ENCODE measurements at regions not wholly inside any gene's neighbourhood (a gene's known extent, or its start where the extent isn't known, plus 50 kb on each side); places are given as distances from the start of the nearest gene placed in this dataset.
"Not testable (repeated sequence)": the region's sequence is repeated elsewhere in the genome, so short reads cannot be mapped to it uniquely, and the experiment has no call there.

DNA sequence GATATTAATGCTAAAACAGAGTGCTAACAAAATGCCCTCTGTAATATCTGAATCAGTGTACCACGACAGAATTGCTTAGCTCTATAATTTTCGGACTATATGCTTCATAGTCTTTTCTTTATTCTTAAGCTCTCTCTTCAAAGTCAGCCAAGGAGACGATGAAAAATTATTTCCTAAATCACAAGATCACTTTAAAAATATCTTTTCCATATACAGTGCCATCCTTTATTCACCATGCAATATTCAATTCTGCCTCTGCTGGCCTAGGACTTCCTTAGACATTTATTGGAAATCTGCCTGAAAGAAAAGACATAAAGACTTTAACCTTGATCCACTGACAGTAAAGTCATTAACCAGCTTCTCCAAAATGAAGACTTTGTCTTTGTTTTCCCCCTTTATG lies 238.9 kb upstream of the BTG1 start:
- DNase-seq: no peak

DNA sequence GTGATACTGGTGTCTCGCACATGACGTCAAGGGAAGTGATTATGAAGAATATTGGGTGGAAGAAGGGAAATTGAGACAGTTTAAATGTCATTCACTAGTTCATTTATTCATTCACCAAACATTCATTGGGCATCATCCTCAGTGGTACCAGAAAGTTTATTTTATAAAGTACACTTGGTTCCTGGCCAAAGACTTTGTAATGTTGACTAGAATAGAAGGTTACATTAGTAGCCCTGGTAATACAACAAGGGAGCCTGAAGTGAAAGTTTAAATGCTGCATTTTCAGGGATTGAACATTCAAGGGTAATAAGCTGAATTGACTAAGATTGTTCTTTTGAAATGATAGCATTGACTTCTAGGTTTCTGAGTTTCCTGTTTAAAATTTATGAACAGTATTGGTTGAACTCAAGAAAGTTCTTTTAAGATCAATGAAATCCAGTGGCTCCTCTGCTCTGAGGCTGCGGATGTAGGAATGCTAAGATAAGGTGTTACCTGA lies 236.8 kb upstream of the BTG1 start:
- no peak for DNase-seq

DNA sequence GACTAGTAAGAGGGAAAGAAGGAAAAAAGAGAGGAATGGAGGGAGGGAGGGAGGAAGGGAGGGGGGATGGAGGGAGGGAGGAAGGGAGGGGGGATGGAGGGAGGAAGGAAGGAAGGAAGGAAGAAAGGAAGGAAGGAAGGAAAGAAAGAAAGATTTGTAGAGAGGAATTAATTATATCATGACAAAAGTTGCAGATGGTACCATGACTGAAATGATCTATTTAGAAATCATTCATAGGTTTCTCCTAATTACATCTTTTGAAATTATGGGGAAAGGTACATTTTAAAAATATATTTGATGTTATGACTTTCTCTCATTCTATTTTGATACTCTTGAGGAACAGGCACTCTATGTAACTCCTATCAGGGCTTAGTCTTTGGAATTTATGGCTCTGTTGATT lies 236.2 kb upstream of the BTG1 start:
- no peak for DNase-seq

DNA sequence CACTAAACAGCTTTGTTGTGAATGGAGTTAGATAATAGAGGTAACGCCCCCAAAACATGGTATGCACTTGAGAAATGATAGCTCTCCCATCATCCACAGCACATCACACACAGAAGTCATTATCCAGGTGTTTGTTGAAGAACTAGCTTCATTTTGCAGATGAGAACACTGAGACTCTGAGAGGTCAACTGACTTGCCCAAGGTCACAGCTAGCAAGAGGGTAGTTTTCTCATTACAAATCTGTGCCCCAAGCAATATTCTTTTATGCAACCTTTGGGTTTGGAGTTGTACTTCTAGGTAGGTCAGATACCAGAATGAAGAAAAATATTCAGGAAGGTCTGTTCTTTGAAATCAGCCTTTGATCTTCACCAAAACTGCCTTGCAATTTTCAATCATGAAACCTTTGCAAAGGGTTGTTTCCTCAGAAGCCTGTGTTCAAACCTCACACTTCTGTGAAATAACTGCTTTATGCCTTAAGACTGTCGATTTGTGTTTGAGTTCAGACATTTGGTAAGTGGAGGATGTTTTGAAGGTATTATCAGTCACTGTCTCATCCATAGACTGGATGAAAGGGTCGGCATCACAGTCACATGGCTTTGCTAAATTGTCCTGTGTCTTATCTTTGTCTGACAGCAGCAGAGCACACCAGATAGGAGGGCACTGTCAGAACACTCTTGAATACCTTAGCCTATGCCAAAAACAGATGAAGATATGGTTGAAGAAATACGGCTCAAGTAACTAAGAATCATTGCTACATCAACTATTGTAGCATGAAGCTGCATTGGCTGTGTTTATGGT lies 233.2 kb upstream of the BTG1 start:
- no peak for DNase-seq

DNA sequence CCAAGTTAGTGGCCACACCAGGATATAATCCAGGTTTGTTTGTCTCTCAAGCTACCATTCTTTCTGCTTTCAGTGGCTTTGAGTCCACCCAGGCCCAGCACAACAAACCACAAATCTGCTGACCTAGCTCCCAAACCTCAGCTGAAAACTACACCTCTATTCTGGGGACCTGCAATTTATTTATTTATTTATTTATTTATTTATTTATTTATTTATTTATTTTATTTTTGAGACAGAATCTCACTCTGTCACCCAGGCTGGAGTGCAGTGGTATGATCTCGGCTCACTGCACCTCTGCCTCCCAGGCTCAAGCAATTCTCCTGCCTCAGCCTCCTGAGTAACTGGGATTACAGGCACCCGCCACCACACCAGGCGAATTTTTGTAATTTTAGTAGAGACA lies 229.9 kb upstream of the BTG1 start:
- DNase-seq: not testable (repeated sequence)

DNA sequence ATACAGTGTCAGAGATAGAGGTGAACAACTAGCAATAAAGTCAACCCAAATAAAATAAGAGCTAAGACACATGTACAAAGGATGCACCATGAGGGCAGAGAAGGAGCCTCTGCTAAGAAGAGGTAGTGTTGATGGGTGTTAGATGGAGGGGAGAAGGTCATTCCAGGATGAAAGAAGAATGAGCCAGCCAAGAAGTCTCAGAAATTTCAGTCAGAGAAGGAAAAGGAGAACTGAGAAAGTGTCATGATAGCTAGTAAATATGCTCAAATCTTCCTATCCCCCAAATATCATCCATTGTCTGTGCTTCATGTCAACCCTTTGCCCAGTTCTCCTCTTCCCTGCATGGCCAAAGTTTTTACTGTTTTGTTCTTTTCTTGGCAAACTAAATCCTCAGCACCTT lies 225.2 kb upstream of the BTG1 start:
- no peak for DNase-seq

DNA sequence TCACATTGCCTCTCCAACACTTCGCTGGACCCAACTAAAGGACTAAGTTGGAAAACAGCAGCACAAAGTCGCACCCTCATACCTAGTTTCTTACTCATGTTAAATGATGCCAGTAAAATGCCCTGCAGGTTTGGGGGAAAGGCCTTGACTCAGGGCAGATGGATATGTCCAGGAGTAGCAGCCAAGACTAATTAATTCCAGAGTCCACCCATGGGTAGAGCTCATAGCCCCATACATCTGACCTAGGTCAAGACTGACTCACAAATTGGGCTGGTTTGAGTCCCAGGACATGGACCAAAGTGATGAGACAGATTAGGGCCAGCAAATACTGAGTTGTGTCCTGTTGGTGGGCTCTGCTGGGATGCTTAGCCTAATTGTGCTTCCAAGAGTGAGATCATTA lies 224.0 kb upstream of the BTG1 start:
- no peak for DNase-seq

DNA sequence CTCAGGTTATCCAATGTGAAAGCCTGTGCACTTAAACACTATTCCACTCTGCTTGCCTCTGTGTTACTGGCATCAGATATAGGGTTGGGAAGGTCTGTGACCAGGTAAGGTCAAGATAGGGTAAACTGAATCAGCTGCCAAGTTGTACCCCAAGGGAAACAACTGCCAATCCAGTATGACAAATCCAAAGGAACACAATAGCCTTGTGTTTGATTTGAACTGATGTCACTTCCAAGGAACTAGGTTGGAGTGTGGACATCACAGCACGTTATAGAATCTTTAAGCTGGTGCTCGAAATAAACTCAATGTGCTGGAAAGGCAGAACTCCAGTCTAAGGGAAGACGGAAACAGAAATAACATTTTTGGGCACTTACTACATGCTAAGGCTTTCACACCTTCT lies 223.4 kb upstream of the BTG1 start:
- no peak for DNase-seq

DNA sequence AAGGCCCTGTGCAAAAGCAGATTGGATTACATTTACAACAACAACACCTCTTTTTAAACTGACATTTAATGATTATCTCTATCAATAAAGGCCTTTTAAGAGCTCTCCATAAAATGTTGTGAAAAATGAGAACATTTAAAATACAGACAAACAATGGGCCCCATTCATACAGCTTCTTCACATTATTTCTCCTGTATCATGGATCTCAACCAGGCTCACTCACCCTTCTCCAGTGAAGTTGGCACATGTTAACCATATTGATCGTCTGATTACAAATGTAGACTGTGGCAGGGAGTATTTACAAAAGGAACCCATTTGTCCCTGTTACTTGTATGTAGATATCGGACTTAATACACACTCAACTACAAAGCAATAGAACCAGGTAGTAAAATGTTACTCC lies 220.2 kb upstream of the BTG1 start:
- no peak for DNase-seq

DNA sequence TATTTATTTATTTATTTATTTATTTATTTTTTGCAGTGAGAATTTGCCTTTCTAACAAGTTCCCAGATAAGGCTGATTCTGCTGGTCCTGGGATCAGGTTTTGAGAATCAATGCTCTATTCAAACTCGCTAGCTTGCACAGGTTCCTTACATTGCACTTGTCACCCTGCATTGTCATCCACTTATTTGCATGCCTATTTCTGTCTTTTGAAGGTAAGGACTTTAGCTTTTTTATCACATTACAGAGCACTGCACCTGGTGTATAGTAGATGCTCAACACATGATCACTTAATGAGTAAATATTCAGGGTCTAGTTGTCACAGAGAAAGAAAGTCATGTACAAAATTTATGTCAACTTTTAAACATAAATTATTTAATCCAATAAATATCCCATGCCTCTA lies 219.7 kb upstream of the BTG1 start:
- no peak for DNase-seq

DNA sequence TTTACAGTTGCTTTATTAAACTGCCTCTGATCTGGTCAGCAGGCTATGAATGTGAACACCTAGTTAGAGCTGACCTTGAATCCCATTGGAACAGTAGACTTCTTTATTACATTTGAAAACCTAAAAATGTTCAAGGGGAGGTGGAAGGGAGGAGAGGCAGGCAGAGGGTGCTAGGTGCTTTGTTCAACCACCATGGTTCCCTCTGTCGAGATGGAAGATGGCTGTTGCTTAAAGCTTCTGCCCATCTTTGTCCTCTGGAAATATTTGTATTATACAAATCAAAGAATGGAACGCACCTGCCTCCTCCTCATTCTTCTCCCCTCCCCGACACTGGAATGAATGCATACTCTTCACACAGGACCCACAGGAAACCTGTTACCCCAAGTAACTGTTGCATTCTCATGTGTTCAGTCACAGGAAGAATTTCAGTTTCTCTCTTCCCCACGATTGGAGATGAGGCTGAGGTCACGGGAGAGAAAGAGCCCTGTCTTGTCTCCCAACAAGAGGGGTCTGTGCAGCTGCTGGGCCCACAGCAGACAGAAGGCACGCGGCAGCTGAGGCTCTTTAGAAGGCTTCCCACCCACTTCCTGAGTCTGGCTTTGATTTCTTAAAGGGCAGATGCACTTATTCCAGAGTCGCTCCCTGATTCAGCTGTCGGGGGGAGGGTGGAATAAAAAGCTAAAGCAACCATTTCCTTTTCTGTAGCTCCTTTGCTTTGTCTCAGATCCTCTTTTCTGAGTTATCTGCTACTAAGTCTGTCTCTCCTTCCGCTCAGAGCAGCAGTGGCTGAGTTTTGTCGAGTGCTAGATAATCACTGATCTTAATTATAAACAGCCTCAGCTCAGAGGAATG lies 217.9 kb upstream of the BTG1 start:
- DNase-seq: peak; percentile 70

DNA sequence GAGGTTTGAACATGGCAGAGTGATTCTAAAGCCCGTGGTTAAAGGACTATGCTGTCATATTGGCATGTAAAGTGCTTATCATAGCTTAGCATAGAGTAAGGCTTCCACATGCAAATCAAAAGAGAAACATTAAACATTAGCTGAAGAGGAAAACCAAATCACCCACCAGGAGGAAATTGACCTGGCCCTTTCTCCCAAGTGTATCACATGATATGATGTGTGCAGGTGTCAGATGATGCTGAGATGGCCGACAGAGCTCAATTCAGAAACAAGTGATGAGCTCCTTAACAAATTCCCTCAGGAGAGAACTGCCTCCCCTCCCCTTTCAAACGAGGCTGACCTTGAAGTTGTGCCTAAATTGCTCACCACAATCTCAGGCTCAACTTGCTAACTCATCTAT lies 217.1 kb upstream of the BTG1 start:
- no peak for DNase-seq

DNA sequence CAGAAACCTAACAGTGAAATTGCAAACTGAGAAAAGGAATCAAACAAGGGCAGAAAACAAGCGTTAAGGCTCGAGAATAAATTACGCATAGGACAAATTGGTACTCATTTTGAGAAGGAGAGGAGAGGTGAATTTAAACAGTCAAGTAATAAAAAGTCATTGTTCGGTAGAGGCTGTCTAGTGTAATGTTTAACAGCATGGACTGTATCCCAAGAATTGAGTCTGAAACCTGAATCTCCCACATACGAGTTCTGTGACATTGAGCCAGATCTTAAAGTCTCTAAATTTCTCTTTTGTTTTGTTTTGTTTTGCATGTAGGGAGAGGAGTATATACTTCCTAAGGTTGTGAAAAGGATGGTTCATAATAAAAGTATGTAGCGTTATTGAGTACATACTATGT lies 216.5 kb upstream of the BTG1 start:
- no peak for DNase-seq

DNA sequence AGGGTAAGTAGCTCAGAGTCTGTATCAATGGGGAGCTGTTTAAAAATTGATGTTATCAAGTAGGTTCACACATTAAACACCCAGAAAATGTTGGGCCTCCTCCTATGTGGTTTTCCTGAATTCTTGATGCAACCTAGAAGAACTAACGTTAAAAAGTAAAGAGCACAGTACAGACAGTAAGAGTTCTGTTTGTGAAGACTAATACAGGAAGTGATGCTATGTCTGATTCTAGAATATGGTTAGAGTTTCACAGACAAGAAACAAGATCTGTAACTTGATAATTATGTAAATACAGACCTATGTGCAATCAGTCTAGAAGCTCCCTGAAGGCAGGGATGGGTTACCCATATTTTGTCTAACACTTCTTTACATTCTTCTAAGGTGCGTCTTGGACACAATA lies 214.9 kb upstream of the BTG1 start:
- DNase-seq: no peak

DNA sequence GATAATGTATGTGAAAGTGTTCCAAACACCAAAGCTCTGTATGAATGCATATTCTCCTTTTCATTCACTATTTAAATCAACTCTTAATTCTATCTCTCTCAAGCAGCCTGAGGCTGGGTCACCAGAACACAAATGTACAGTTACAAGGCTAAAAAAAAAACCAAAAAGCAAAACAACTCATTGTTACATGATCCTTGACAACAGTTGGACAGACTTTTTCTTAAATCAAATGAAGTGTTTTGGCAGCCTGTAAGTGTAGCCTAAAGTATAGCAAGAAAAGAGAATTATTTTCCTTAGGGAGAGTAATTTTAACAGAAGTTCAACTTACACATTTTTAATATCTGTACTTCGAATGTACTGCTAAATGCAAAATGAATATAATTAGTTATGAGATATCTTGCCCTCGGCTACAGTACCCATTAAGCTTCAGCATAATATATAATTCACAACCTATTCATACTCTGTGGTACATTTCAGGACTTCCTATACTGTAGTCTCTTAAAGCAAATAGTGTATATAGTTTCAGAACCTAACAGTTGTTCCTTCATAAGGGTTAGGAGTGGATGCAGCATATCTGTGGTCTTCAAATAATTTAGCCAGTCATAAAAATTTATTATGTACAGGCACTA lies 214.0 kb upstream of the BTG1 start:
- DNase-seq: no peak

DNA sequence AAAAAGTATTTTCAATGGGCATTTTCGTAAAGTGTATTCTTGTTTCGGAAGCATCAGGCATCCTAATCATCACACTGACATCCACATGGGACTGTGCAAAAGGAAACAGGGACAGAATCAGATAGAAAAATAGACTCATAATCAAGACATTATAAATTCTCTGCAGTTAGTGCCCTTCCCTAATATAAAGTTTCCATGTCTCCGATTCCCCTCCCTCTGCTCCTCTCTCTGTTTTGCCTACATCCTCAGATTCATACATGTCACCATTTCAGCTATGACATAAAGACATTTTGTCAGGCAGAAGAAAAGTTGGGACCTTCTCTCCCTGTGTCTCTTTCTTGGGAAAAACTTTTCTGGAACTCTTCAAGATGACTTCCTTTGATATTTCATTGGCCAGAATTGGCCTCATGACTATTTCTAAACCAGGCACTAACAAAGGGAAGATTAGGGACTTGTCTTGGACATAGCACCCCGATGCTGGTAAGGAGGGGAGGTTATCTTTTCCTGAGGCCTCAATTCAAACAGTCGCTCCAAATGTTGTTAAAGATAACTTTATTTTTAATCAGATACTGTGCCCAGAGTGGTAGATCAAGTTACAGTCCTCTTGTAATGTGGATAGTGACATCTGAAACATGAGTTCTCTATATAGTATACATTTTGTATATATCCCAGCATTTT lies 212.1 kb upstream of the BTG1 start:
- DNase-seq: no peak

DNA sequence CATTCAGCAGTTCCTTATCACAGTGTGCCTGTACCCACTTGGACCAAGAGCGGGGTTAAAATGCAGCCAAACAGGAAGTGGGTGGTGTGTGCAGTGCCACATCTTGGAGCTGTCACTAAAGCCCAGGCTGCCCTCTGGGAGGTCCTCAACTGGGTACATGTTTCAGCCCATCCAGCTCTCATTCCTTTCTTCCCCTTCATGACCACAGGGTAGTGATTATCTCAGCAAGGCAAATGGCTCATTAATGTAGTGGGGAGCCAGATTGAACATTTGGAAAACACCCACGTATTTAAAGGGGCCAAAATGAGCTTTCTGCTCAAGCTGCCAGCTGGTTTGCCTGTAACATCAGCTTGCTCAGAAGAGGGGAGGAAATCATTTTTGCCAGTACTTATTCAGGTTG lies 210.8 kb upstream of the BTG1 start:
- DNase-seq: no peak

DNA sequence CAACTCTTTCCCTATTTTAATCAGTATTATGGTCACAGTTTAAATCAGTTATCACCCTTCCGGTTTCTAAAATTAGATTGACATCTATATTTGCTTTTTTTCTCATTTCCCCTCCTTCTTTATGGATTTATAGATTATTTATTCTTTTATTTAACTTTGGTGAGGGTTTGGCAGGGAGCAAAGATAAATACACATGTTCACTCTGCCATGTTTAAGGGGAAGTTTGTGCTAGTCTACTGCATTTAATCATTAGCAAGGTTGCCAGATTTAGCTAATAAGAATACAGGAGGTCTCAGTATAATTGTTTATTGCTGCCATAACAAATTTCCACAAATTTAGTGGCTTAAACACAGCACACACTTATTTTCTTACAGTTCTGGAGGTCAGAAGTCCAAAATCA lies 204.0 kb upstream of the BTG1 start:
- no peak for DNase-seq

DNA sequence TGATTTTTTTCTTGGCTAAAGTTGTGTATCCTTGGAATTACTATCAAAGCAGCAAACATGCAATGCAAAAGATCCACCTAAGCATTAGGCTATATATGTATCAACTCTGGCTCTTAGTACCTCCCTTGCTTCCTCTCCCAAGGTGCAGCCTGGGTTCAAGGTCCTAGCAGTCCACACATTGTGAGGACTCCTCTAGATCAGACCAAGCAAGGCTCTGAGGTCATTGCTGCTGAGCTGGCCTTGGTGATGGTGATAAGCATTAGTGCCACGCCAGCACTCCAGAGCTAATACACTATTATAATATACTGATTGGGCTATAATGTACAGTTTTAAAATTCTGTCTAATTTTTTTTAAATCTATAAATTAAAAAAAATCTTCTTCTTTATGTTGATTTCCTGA lies 196.9 kb upstream of the BTG1 start:
- no peak for DNase-seq

DNA sequence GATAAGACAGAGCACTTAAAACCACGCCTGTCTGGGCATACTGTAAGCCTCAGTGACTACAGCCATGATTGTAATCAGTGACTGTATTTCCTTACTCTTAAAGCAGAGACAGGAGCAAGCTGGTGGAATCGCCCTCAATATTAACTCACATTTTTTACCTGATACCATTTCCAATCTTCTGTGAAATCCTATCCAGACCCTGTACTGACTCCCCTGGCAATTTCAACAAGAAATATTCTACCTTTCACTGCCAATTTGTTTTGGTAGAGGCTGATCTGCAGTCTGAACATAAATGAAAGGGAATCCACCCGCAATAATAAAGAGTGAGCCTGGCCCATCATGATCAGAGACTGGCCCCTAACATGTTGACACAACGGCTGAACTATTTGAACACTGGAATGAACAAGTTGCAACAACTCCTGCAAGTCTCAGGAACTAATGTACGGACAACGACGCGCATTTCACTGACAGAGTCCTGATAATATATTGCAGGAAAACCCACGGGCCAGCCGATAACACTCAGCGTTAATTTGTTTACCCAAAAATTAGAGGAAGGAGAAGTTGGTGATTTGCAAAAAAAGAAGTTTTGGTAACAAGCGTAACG lies 195.5 kb upstream of the BTG1 start:
- no peak for DNase-seq

DNA sequence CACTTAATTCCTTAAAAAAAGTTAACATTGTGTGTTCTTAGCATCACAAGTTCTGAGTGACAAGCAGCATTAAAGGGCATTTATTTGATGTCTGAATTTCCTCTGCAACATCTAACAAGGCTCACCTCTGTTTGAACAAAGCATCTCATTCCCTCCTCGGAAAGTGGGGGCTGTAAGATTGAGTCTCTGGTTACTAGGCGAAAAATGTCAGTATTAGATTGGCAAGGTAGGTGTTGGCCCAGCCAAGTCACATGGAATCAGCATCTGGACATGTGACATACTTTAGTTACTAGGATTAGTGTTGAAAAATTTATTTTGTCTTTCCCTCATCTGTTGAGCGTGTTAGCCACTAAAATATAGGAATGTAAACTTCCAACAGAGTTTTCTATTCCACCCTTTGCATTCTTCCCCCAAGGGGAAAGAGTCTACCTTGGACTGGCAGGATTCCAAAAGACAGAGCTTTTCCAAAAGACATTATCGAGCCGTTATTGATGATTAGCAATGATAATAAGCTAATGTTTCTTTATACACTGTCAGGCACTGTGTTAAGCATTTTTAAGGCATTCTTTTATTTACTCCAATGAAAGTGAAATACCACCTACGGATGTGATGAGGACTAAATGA lies 194.9 kb upstream of the BTG1 start:
- no peak for DNase-seq

DNA sequence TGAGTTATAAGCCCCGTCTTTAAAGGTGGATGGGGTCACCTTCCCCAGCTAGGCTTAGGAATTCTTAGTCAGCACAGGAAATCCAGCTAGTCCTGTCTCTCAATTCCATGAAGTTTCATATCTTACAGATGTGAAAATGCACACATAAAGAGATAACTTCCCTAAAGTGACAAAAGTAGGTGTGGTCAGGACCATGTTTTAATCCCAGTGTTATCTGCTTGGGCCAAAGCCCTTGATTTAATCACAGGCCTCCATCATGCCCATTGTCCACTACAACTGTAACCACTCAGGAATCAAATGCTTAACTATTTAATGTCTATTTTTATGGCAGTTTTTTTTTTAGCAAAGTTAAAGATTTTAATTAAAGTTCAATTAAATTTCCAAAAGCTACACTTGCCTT lies 194.4 kb upstream of the BTG1 start:
- DNase-seq: no peak

Data from activated effector memory CD4-positive, alpha-beta T cell treated with anti-CD3 and anti-CD28 coated beads, Interleukin-2, amount 50 U/mL, for 16 hours (primary cell).